ENCODE measurements at regions not wholly inside any gene's neighbourhood (a gene's known extent, or its start where the extent isn't known, plus 50 kb on each side); places are given as distances from the start of the nearest gene placed in this dataset.

DNA sequence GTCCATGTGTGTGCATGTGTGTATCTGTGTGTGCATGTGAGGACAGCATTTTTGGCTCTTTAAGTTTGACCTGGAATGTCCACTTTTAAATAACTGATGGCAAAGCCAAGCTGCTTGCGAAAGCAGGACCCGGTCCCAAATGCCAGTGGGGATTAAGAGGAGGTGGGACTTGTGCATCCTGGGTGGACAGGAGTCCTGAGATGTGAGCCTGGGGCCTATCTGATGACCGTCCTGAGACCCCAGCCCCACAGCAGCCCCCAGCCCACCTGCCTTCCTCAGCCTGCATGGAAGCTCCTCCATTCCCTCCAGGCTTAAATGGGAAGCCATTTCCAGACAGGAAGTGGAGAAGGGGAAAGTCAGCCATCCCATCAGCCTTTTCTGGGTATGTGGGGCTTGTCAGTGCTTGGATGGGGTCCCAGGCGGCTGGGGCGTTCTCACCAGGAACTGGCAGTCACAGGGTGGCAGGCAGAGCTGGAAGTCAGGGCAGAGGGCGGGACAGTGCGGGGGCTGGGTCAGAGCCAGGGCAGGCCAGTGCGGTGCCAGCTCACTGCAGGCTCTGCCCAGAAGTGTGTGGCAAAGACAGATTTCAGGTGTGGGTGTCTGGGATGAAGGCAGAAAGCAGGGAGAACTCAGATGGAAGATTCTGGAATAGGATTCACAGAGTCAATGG lies 117.8 kb downstream of the ACKR3 start:
- no peak for TF ChIP-seq POLR2A (IDR thresholded peaks at IDR 0.05; ENCODE audit: low read length)
- no peak for TF ChIP-seq GATA1 (IDR thresholded peaks at IDR 0.05; ENCODE audit: low read depth, low read length)

Data from erythroblast (primary cell).